MM.1S (cell line): ENCODE measurements at regions not wholly inside any gene's neighbourhood (a gene's known extent, or its start where the extent isn't known, plus 50 kb on each side); places are given as distances from the start of the nearest gene placed in this dataset.

Experiments
- CTCF ChIP-seq: fragments of 300-600 bp; sonication (generic); IDR thresholded peaks from 2 replicates; pipeline ENCODE4 v1.5.1; 2016; ENCODE audit warnings: antibody characterized with exemption, low read length, mixed read lengths
- EZH2 ChIP-seq: fragments of 300-600 bp; sonication (generic); optimal IDR thresholded peaks from 2 replicates; pipeline ENCODE3; 2017; ENCODE audit warnings: low read depth, mild to moderate bottlenecking, antibody characterized with exemption, low read length, mixed read lengths
- EZH2phosphoT487 ChIP-seq: fragments of 300-600 bp; sonication (generic); IDR thresholded peaks from 2 replicates; pipeline ENCODE4 v1.6.1; 2018; ENCODE audit warnings: antibody characterized with exemption, low read length

- no peak for TF ChIP-seq EZH2
- no peak for TF ChIP-seq CTCF
- no peak for TF ChIP-seq EZH2phosphoT487
Observed at GRCh38 chr1:56193656-56194055, 385.7 kb downstream of the PLPP3 start.
